PC-3 (cell line): ENCODE measurements at regions not wholly inside any gene's neighbourhood (a gene's known extent, or its start where the extent isn't known, plus 50 kb on each side); places are given as distances from the start of the nearest gene placed in this dataset.
"Not testable (repeated sequence)": the region's sequence is repeated elsewhere in the genome, so short reads cannot be mapped to it uniquely, and the experiment has no call there.

Experiments used
- ATAC-seq: fragments of 200-7000 bp; cut with Tn5 transposase; 2 replicates; pipeline ENCODE4 v1.9.1; 2020; ENCODE audit warnings: mild to moderate bottlenecking, moderate library complexity
- BruUV-seq: library from RNA; stranded (reverse); fragments of 400-500 nt; replicated peaks from 2 replicates; lab custom pipeline; 2021; lab: Mats Ljungman, UMichigan
- CTCF ChIA-PET: fragments of 300-600 bp; sonication (Branson Sonifier 250); formaldehyde crosslinking; loops from one replicate; lab custom pipeline; 2022; ENCODE audit warnings: antibody characterized with exemption; lab: Charles Lee
- POLR2A ChIA-PET: fragments of 300-600 bp; sonication (Branson Sonifier 250); formaldehyde crosslinking; loops from one replicate; lab custom pipeline; 2022; ENCODE audit warnings: antibody characterized with exemption; ENCODE audit not compliant: unreplicated experiment; lab: Charles Lee
- DNase-seq: peaks from one replicate; pipeline ENCODE4 v3.0.0-alpha.2; 2015
- H2AFZ ChIP-seq: fragments of 300-600 bp; sonication (generic); 2 replicates; pipeline ENCODE4 v1.6.0; 2016; ENCODE audit warnings: antibody characterized with exemption, low read length
- H3F3A ChIP-seq: fragments of 300-600 bp; sonication (generic); one replicate; pipeline ENCODE4 v1.6.0; 2017; ENCODE audit warnings: antibody characterized with exemption, low read length, control low read depth, mild to moderate bottlenecking; ENCODE audit not compliant: unreplicated experiment
- H3K27ac ChIP-seq: fragments of 300-600 bp; sonication (generic); 2 replicates; pipeline ENCODE4 v1.5.1; 2016; ENCODE audit warnings: mild to moderate bottlenecking, low read length
- H3K27me3 ChIP-seq: fragments of 300-600 bp; sonication (generic); 2 replicates; pipeline ENCODE4 v1.6.1; 2016; ENCODE audit warnings: low read length, mixed read lengths
- H3K36me3 ChIP-seq: fragments of 300-600 bp; sonication (generic); 2 replicates; pipeline ENCODE4 v1.6.1; 2016; ENCODE audit warnings: low read depth, mixed run types, low read length, mixed read lengths
- H3K4me1 ChIP-seq: fragments of 300-600 bp; sonication (generic); 2 replicates; pipeline ENCODE4 v1.5.1; 2016; ENCODE audit warnings: low read length; ENCODE audit not compliant: insufficient read depth
- H3K4me2 ChIP-seq: fragments of 300-600 bp; sonication (generic); 2 replicates; pipeline ENCODE4 v1.6.0; 2016; ENCODE audit warnings: low read length
- H3K4me3 ChIP-seq: fragments of 300-600 bp; sonication (generic); 2 replicates; pipeline ENCODE4 v1.5.1; 2016; ENCODE audit warnings: mild to moderate bottlenecking, low read length, mixed read lengths
- H3K79me2 ChIP-seq: fragments of 300-600 bp; sonication (generic); 2 replicates; pipeline ENCODE4 v1.6.1; 2017; ENCODE audit warnings: low read length, mixed read lengths
- H3K9ac ChIP-seq: fragments of 300-600 bp; sonication (generic); 2 replicates; pipeline ENCODE4 v1.6.0; 2016; ENCODE audit warnings: mild to moderate bottlenecking, low read length
- H3K9me2 ChIP-seq: fragments of 300-600 bp; sonication (generic); replicated peaks from 2 replicates; pipeline ENCODE4 v1.6.1; 2016; ENCODE audit warnings: mixed run types, low read length, mixed read lengths
- H3K9me3 ChIP-seq: fragments of 300-600 bp; sonication (generic); 2 replicates; pipeline ENCODE4 v1.6.1; 2016; ENCODE audit warnings: low read length, mixed read lengths
- H4K20me1 ChIP-seq: fragments of 300-600 bp; sonication (generic); 2 replicates; pipeline ENCODE4 v1.6.1; 2016; ENCODE audit warnings: low read length, mixed read lengths
- EZH2 ChIP-seq: fragments of 300-600 bp; sonication (generic); IDR thresholded peaks from one replicate; pipeline ENCODE4 v1.6.1; 2017; ENCODE audit warnings: antibody characterized with exemption, mild to moderate bottlenecking, low read length; ENCODE audit not compliant: unreplicated experiment
- EZH2phosphoT487 ChIP-seq: fragments of 300-600 bp; sonication (generic); IDR thresholded peaks from 2 replicates; pipeline ENCODE4 v1.6.1; 2018; ENCODE audit warnings: mild to moderate bottlenecking, antibody characterized with exemption, low read length, borderline replicate concordance
- intact Hi-C: fragments of 100-400 bp; cut with micrococcal nuclease; formaldehyde crosslinking; loops from 2 replicates; pipeline ENCODE4 v1.9.0; 2023
- TF ChIP-seq, protein P1 (sequence below): fragments of 300-600 bp; sonication (generic); conservative IDR thresholded peaks from 2 replicates; pipeline ENCODE4 v1.5.1; 2017; ENCODE audit warnings: antibody characterized with exemption, low read depth, mild to moderate bottlenecking, low read length

DNA sequence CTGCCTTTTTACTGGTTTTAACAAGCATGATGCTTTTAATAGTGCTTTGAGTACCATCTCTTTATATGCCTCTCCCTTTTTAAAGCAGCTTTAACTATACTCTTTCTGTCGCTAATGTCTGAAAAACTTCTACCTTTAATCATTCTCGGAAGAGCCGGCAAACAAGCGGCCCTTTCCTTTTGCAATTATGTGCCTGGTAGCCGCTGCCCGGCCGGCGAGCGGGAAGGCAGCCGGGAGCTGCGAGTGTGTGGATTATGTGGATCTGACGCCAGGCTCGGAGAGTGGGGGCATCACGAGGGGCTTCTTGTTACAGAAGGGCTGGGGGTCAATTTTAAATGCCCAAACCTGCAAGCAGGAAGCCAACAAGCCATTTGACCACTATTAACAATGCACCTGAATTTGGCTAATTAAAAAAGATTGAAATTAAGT lies 120.9 kb downstream of the BUB3 start:
- H3K4me2 ChIP-seq: peak overlapping the region; percentile 89
- no peaks in the 10 kb centered on the region for H3F3A ChIP-seq
- H3K9ac ChIP-seq: no peak overlapping the region
- DNase-seq: no peak
- CTCF ChIA-PET: interaction anchor here (0.7 kb wide), 1 partner anchor 18 kb away, joined by 4 read pairs; no protein-coding TSS in a partner anchor
- peak overlapping the region; percentile 67 for H3K4me3 ChIP-seq
- TF ChIP-seq EZH2 (no peak), EZH2phosphoT487 (no peak)
- TF ChIP-seq, protein P1, sequence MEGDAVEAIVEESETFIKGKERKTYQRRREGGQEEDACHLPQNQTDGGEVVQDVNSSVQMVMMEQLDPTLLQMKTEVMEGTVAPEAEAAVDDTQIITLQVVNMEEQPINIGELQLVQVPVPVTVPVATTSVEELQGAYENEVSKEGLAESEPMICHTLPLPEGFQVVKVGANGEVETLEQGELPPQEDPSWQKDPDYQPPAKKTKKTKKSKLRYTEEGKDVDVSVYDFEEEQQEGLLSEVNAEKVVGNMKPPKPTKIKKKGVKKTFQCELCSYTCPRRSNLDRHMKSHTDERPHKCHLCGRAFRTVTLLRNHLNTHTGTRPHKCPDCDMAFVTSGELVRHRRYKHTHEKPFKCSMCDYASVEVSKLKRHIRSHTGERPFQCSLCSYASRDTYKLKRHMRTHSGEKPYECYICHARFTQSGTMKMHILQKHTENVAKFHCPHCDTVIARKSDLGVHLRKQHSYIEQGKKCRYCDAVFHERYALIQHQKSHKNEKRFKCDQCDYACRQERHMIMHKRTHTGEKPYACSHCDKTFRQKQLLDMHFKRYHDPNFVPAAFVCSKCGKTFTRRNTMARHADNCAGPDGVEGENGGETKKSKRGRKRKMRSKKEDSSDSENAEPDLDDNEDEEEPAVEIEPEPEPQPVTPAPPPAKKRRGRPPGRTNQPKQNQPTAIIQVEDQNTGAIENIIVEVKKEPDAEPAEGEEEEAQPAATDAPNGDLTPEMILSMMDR: no peak
- no peaks in the 10 kb centered on the region for H3K27me3 ChIP-seq
- no peaks in the 10 kb centered on the region for H3K36me3 ChIP-seq
- intact Hi-C loops: loop anchor here (10.0 kb wide), 2 partner anchors 70 to 230 kb away; no protein-coding TSS in a partner anchor
- no peaks in the 10 kb centered on the region for H4K20me1 ChIP-seq
- H3K4me1 ChIP-seq: peaks cover 9% of the 10 kb centered on the region; the same call in 1 of the 2 replicates
- peak; percentile 20; the same call in 1 of the 2 replicates for ATAC-seq
- H3K9me3 ChIP-seq: no peaks in the 10 kb centered on the region
- H3K27ac ChIP-seq: no peak overlapping the region
- no peaks in the 10 kb centered on the region for H3K79me2 ChIP-seq
- BruUV-seq: no TSS peak
- H2AFZ ChIP-seq: peak overlapping the region; percentile 86
- no peaks in the 10 kb centered on the region for H3K9me2 ChIP-seq
- POLR2A ChIA-PET: no interaction called here

DNA sequence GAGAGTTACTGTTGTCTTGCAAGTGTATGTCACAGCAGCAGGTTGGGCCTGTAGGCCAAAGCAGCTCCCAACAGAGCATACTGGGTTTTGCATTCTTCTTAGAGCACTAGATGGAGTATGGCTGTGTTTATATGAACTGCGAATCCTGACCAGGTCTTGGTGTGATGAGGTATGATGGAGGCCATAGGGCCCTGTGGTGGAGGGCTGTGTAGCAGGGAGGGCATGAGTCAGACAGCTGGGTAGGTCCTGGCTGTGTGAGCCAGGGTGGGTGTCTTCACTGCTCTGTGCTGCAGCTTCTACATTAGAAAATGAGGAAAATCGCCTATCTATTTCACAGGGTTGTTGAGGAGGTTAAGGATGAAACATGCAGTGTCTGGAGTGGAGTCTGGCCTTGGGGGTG lies 124.2 kb downstream of the BUB3 start:
- Histone ChIP-seq H3K9me2 (no peaks in the 10 kb centered on the region), H4K20me1 (no peaks in the 10 kb centered on the region), H2AFZ (no peak overlapping the region), H3K79me2 (no peaks in the 10 kb centered on the region), H3K4me2 (no peak overlapping the region), H3K4me3 (no peak overlapping the region), H3F3A (no peaks in the 10 kb centered on the region), H3K36me3 (no peaks in the 10 kb centered on the region), H3K27ac (no peak overlapping the region), H3K27me3 (no peaks in the 10 kb centered on the region), H3K9ac (no peak overlapping the region), H3K9me3 (no peaks in the 10 kb centered on the region), H3K4me1 (peaks cover 8% of the 10 kb centered on the region; the same call in 1 of the 2 replicates)
- intact Hi-C loops: loop anchor here (10.0 kb wide), 2 partner anchors 74 to 234 kb away; no protein-coding TSS in a partner anchor
- ATAC-seq (no peak), DNase-seq (no peak)
- BruUV-seq: no TSS peak
- CTCF ChIA-PET: no interaction called here
- POLR2A ChIA-PET: no interaction called here
- TF ChIP-seq EZH2phosphoT487: no peak
- TF ChIP-seq EZH2: no peak
- TF ChIP-seq, protein P1: no peak

GRCh38 chr10:123283371-123283770 lies 129.2 kb downstream of the BUB3 start:
- H3K27me3 ChIP-seq, H3K4me1 ChIP-seq, H3F3A ChIP-seq, BruUV-seq, CTCF ChIA-PET, H3K36me3 ChIP-seq, POLR2A ChIA-PET, H3K4me2 ChIP-seq, H3K27ac ChIP-seq, H3K79me2 ChIP-seq, H2AFZ ChIP-seq, ATAC-seq, H3K9ac ChIP-seq, intact Hi-C loops, H3K9me3 ChIP-seq, H3K9me2 ChIP-seq, DNase-seq, H3K4me3 ChIP-seq, H4K20me1 ChIP-seq: not testable (repeated sequence)
